H1 (cell line): ENCODE measurements at regions not wholly inside any gene's neighbourhood (a gene's known extent, or its start where the extent isn't known, plus 50 kb on each side); places are given as distances from the start of the nearest gene placed in this dataset.

Experiments
- CTCF ChIA-PET: fragments of 300-600 bp; sonication (Branson Sonifier 250); formaldehyde crosslinking; loops from one replicate; lab custom pipeline; 2021; ENCODE audit not compliant: partially characterized antibody; lab: Charles Lee
- POLR2A ChIA-PET: fragments of 300-600 bp; sonication (Branson Sonifier 250); formaldehyde crosslinking; loops from one replicate; lab custom pipeline; 2021; ENCODE audit warnings: inconsistent platforms; ENCODE audit not compliant: partially characterized antibody; lab: Charles Lee
- DNase-seq, 2 experiments: peaks; one replicate each; pipeline versions ENCODE4 v3.0.0 to v3.0.0-alpha.2; 2010 to 2022; ENCODE audit warnings: low spot score in 2 of 2, low read depth in 1 of 2, mixed read lengths in 1 of 2
- FAIRE-seq: peaks from 2 replicates; lab custom pipeline; 2011; peaks lifted over from hg19 to GRCh38; lab: Jason Lieb, UNC
- H2AFZ ChIP-seq: 2 replicates; pipeline ENCODE4 v1.8.1; 2012; ENCODE audit warnings: low read length, inconsistent platforms
- H2AK5ac ChIP-seq: 2 replicates; pipeline ENCODE4 v1.6.1; 2013; ENCODE audit warnings: low read depth, low read length
- H2BK120ac ChIP-seq: replicated peaks from 2 replicates; pipeline ENCODE3; 2013; ENCODE audit warnings: low read depth, low read length, inconsistent platforms
- H2BK12ac ChIP-seq: 2 replicates; pipeline ENCODE4 v1.6.1; 2013; ENCODE audit warnings: low read depth, low read length
- H2BK15ac ChIP-seq: 2 replicates; pipeline ENCODE4 v1.6.1; 2013; ENCODE audit warnings: low read length
- H2BK20ac ChIP-seq: 2 replicates; pipeline ENCODE4 v1.6.1; 2013; ENCODE audit warnings: low read length
- H2BK5ac ChIP-seq: 2 replicates; pipeline ENCODE4 v1.6.1; 2013; ENCODE audit warnings: low read depth, low read length
- H3K14ac ChIP-seq: 2 replicates; pipeline ENCODE4 v1.6.1; 2013; ENCODE audit warnings: inconsistent platforms; ENCODE audit not compliant: insufficient read length
- H3K18ac ChIP-seq: 2 replicates; pipeline ENCODE4 v1.6.1; 2013; ENCODE audit warnings: low read length; ENCODE audit errors: extremely low read depth
- H3K23ac ChIP-seq: 2 replicates; pipeline ENCODE4 v1.6.1; 2013; ENCODE audit warnings: inconsistent platforms; ENCODE audit not compliant: insufficient read length
- H3K23me2 ChIP-seq: 2 replicates; pipeline ENCODE4 v1.6.1; 2013; ENCODE audit warnings: low read depth, low read length
- H3K27ac ChIP-seq: 2 replicates; pipeline ENCODE4 v1.6.1; 2011; ENCODE audit warnings: low read depth, low read length, inconsistent platforms
- H3K27me3 ChIP-seq, 4 experiments: replicated peaks in 1 of 4; 1 replicate in 1 of 4; 2 replicates in 3 of 4; pipeline versions ENCODE4 v1.6.1 to v1.8.1; 2011 to 2013; ENCODE audit warnings: low read length in 3 of 4, mild to moderate bottlenecking in 3 of 4, inconsistent platforms in 2 of 4, mixed read lengths in 2 of 4, moderate library complexity in 1 of 4; ENCODE audit not compliant: control insufficient read depth in 3 of 4, insufficient read depth in 3 of 4; ENCODE audit errors: extremely low read depth in 1 of 4
- H3K36me3 ChIP-seq, 4 experiments: 2 replicates each; pipeline versions ENCODE4 v1.6.1 to v1.8.1; 2011 to 2013; ENCODE audit warnings: mild to moderate bottlenecking in 4 of 4, low read length in 3 of 4, moderate library complexity in 2 of 4, control low read depth in 1 of 4, inconsistent platforms in 1 of 4; ENCODE audit not compliant: insufficient read depth in 4 of 4, control insufficient read depth in 2 of 4
- H3K4ac ChIP-seq: replicated peaks from 2 replicates; pipeline ENCODE3; 2013; ENCODE audit warnings: low read length, low read depth, mixed read lengths, inconsistent platforms; ENCODE audit not compliant: insufficient read length
- H3K4me1 ChIP-seq, 4 experiments: replicated peaks in 1 of 4; 1 replicate in 1 of 4; 2 replicates in 3 of 4; pipeline versions ENCODE4 v1.6.1 to v1.8.1; 2011 to 2013; ENCODE audit warnings: low read length in 3 of 4, inconsistent platforms in 2 of 4, mixed read lengths in 1 of 4; ENCODE audit not compliant: insufficient read depth in 4 of 4, control insufficient read depth in 3 of 4
- H3K4me2 ChIP-seq, 2 experiments: 2 replicates each; pipeline versions ENCODE4 v1.6.1 to v1.8.1; 2011 to 2013; ENCODE audit warnings: low read depth in 2 of 2, low read length in 2 of 2, control low read depth in 1 of 2, inconsistent platforms in 1 of 2, mild to moderate bottlenecking in 1 of 2; ENCODE audit not compliant: insufficient read depth in 1 of 2
- H3K4me3 ChIP-seq, 4 experiments: fragments of 200-600, 300-600 bp in 1 of 4; sonication (generic), shearing (Covaris generic), sonication (Bioruptor Twin) in 1 of 4; 2 replicates each; pipeline versions ENCODE4 v1.5.1 to v1.8.1; 2011 to 2016; ENCODE audit warnings: low read length in 4 of 4, low read depth in 3 of 4, control low read depth in 2 of 4, inconsistent platforms in 2 of 4, mild to moderate bottlenecking in 2 of 4, mixed read lengths in 1 of 4, moderate library complexity in 1 of 4; ENCODE audit not compliant: insufficient read depth in 2 of 4; ENCODE audit errors: extremely low read depth in 1 of 4
- H3K56ac ChIP-seq: replicated peaks from 2 replicates; pipeline ENCODE3; 2013; ENCODE audit warnings: low read depth, mild to moderate bottlenecking, mixed read lengths, low read length, inconsistent platforms; ENCODE audit not compliant: insufficient read length
- H3K79me1 ChIP-seq: 2 replicates; pipeline ENCODE4 v1.6.1; 2013; ENCODE audit warnings: low read depth, low read length, control low read depth
- H3K79me2 ChIP-seq, 2 experiments: 2 replicates each; pipeline versions ENCODE4 v1.6.1 to v1.8.1; 2012 to 2013; ENCODE audit warnings: low read length in 2 of 2, mild to moderate bottlenecking in 2 of 2, inconsistent platforms in 1 of 2; ENCODE audit not compliant: insufficient read depth in 2 of 2, control insufficient read depth in 1 of 2
- H3K9ac ChIP-seq, 4 experiments: replicated peaks in 1 of 4; 1 replicate in 1 of 4; 2 replicates in 3 of 4; pipeline versions ENCODE4 v1.6.1 to v1.8.1; 2011 to 2013; ENCODE audit warnings: low read depth in 3 of 4, low read length in 3 of 4, control low read depth in 2 of 4, mild to moderate bottlenecking in 2 of 4, moderate library complexity in 2 of 4, inconsistent platforms in 1 of 4; ENCODE audit errors: extremely low read depth in 1 of 4
- H3K9me3 ChIP-seq, 2 experiments: 2 replicates each; pipeline versions ENCODE4 v1.6.1 to v1.8.1; 2012 to 2013; ENCODE audit warnings: mild to moderate bottlenecking in 2 of 2, moderate library complexity in 2 of 2, control low read depth in 1 of 2, inconsistent platforms in 1 of 2, low read depth in 1 of 2, low read length in 1 of 2, mixed read lengths in 1 of 2; ENCODE audit not compliant: insufficient read depth in 2 of 2
- H4K20me1 ChIP-seq, 2 experiments: replicated peaks in 1 of 2; 2 replicates each; pipeline versions ENCODE3 to v1.8.1; 2011 to 2013; ENCODE audit warnings: inconsistent platforms in 2 of 2, low read length in 2 of 2, mild to moderate bottlenecking in 1 of 2; ENCODE audit not compliant: insufficient read depth in 2 of 2, control insufficient read depth in 1 of 2
- H4K5ac ChIP-seq: 2 replicates; pipeline ENCODE4 v1.6.1; 2013; ENCODE audit warnings: low read length, low read depth, mixed read lengths, inconsistent platforms; ENCODE audit not compliant: insufficient read length
- H4K8ac ChIP-seq: 2 replicates; pipeline ENCODE4 v1.8.0; 2013; ENCODE audit warnings: mild to moderate bottlenecking, moderate library complexity, low read length, inconsistent platforms; ENCODE audit not compliant: insufficient read depth; ENCODE audit errors: extremely low read depth
- H4K91ac ChIP-seq: replicated peaks from 2 replicates; pipeline ENCODE3; 2013; ENCODE audit warnings: low read length, mixed read lengths, inconsistent platforms; ENCODE audit not compliant: insufficient read length
- ASH2L ChIP-seq: fragments of 200-600, 300-600 bp; sonication (generic); IDR thresholded peaks from one replicate; pipeline ENCODE4 v1.7.1; 2017; ENCODE audit warnings: low read length
- BRCA1 ChIP-seq: IDR thresholded peaks from 2 replicates; pipeline ENCODE4 v1.6.1; 2012; ENCODE audit warnings: low read depth, low read length, improper control_type of control experiment
- CBX5 ChIP-seq: fragments of 300-800, 300-1000 bp; sonication (generic); IDR thresholded peaks from 2 replicates; pipeline ENCODE4 v1.7.1; 2016; ENCODE audit warnings: antibody characterized with exemption, low read length, low read depth
- CHD2 ChIP-seq: IDR thresholded peaks from 2 replicates; pipeline ENCODE4 v1.6.1; 2012; ENCODE audit warnings: low read length, improper control_type of control experiment
- GABPA ChIP-seq: IDR thresholded peaks from 2 replicates; pipeline ENCODE4 v1.6.1; 2011; ENCODE audit warnings: mild to moderate bottlenecking, low read length, moderate library complexity, borderline replicate concordance; ENCODE audit not compliant: insufficient read depth
- KDM4A ChIP-seq: IDR thresholded peaks from one replicate; pipeline ENCODE4 v1.7.1; 2012; ENCODE audit warnings: low read depth, mild to moderate bottlenecking, moderate library complexity, low read length, inconsistent platforms; ENCODE audit not compliant: severe bottlenecking
- POLR2A ChIP-seq, 2 experiments: IDR thresholded peaks; 1 replicate in 1 of 2; 2 replicates in 1 of 2; pipeline ENCODE4 v1.6.1; 2011; ENCODE audit warnings: low read depth in 2 of 2, low read length in 2 of 2, mild to moderate bottlenecking in 2 of 2; ENCODE audit errors: control extremely low read depth in 1 of 2
- RXRA ChIP-seq: IDR thresholded peaks from 2 replicates; pipeline ENCODE4 v1.6.1; 2011; ENCODE audit warnings: low read depth, mild to moderate bottlenecking, low read length, moderate library complexity; ENCODE audit not compliant: insufficient read depth
- SIRT6 ChIP-seq: IDR thresholded peaks from one replicate; pipeline ENCODE4 v1.7.1; 2012; ENCODE audit warnings: low read length, inconsistent platforms
- TEAD4 ChIP-seq: IDR thresholded peaks from 2 replicates; pipeline ENCODE4 v1.6.1; 2012; ENCODE audit warnings: low read depth, low read length, inconsistent platforms, mixed read lengths
- ZNF274 ChIP-seq: IDR thresholded peaks from 2 replicates; pipeline ENCODE4 v1.7.0; 2012; ENCODE audit warnings: low read length, borderline replicate concordance; ENCODE audit errors: extremely low read depth
- whole genome bisulfite sequencing, 2 experiments: shearing (Covaris generic) in 1 of 2; methylation state at CpG; one replicate each; pipeline versions ENCODE4 v1.1.6 to v1.1.7; 2013 to 2015; ENCODE audit warnings: low lambda C conversion rate in 2 of 2, mixed read lengths in 2 of 2, inconsistent platforms in 1 of 2, low coverage in 1 of 2, missing lambda C conversion rate in 1 of 2; ENCODE audit not compliant: insufficient replicate concordance in 2 of 2, insufficient coverage in 1 of 2, insufficient read length in 1 of 2; ENCODE audit errors: extremely low coverage in 1 of 2, missing lambda C conversion rate in 1 of 2; 5-methylcytosine and 5-hydroxymethylcytosine counted together
- TF ChIP-seq, protein P1 (sequence below): IDR thresholded peaks from 2 replicates; pipeline ENCODE4 v1.6.1; 2011; ENCODE audit warnings: low read depth, mild to moderate bottlenecking, low read length; ENCODE audit not compliant: insufficient read depth

DNA sequence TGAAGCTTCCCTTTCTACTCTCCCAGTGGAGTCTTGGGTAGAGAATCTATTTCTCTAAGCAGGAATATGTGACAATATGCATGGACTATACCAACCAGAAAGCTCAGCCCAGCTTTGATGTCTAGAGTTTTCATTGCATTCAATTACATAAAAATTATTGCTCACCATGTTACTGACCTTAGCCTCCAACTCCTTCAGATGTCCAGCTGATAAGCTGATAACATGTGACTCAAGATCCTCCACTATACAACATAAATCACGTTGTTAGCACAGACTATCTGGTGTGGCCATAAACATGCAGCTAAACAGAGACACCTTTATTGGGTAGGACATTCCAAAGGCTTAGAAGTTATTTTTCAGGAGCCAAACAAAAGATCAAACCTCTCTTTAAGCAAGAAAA, 1168.2 kb downstream of the CDH12 start:
- FAIRE-seq: no peak
- H2AFZ ChIP-seq: no peak overlapping the region

More for the DNA sequence above, 1168.2 kb downstream of the CDH12 start:
- no peaks in the 10 kb centered on the region for H3K79me1 ChIP-seq
- H3K4me3 ChIP-seq: no peak overlapping the region
- DNase-seq: no peak
- no peak overlapping the region for H2BK15ac ChIP-seq
- no peak overlapping the region for H3K23ac ChIP-seq
- H4K8ac ChIP-seq: no peak overlapping the region
- no peaks in the 10 kb centered on the region for H3K79me2 ChIP-seq
- no peak overlapping the region for H3K18ac ChIP-seq
- no peaks in the 10 kb centered on the region for H3K9me3 ChIP-seq
- H3K14ac ChIP-seq: no peak overlapping the region
- no peak overlapping the region for H3K4ac ChIP-seq
- no peak overlapping the region for H2BK120ac ChIP-seq
- no peak overlapping the region for H4K5ac ChIP-seq
- H3K27ac ChIP-seq: no peak overlapping the region
- no peaks in the 10 kb centered on the region for H3K36me3 ChIP-seq
- no peak overlapping the region for H2BK12ac ChIP-seq
- no peak overlapping the region for H3K9ac ChIP-seq
- H3K23me2 ChIP-seq: no peaks in the 10 kb centered on the region
- CTCF ChIA-PET: no interaction called here
- no peaks in the 10 kb centered on the region for H3K27me3 ChIP-seq
- H2BK20ac ChIP-seq: no peak overlapping the region
- POLR2A ChIA-PET: no interaction called here
- H3K4me1 ChIP-seq: no peaks in the 10 kb centered on the region
- no peak overlapping the region for H3K4me2 ChIP-seq
- no peaks in the 10 kb centered on the region for H4K20me1 ChIP-seq
- 94% methylated on average over 1 of the region's 1 CpG; no CpG with 5 or more reads in 1 of the 2 experiments for WGBS, 2 experiments
- no peak overlapping the region for H2AK5ac ChIP-seq
- no peak for TF ChIP-seq KDM4A
- TF ChIP-seq ASH2L: no peak
- TF ChIP-seq ZNF274: no peak
- TF ChIP-seq SIRT6: no peak
- TF ChIP-seq, protein P1, sequence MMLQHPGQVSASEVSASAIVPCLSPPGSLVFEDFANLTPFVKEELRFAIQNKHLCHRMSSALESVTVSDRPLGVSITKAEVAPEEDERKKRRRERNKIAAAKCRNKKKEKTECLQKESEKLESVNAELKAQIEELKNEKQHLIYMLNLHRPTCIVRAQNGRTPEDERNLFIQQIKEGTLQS: no peak
- TF ChIP-seq TEAD4: no peak
- TF ChIP-seq CHD2: no peak
- TF ChIP-seq RXRA: no peak
- no peak for TF ChIP-seq GABPA
- TF ChIP-seq POLR2A (IDR thresholded peaks at IDR 0.05; ENCODE audit: control extremely low read depth in 1 of 2, low read depth in 2 of 2, low read length in 2 of 2): no peak
- TF ChIP-seq BRCA1: no peak
- no peak for TF ChIP-seq CBX5
- no peak overlapping the region for H2BK5ac ChIP-seq
- no peak overlapping the region for H4K91ac ChIP-seq
- no peak overlapping the region for H3K56ac ChIP-seq
